ENCODE measurements at regions not wholly inside any gene's neighbourhood (a gene's known extent, or its start where the extent isn't known, plus 50 kb on each side); places are given as distances from the start of the nearest gene placed in this dataset.
A peak's percentile ranks its signal among the peaks of the same experiment; 100 is the strongest.

- TF ChIP-seq BACH2 (CRISPR knock-in tag; IDR thresholded peaks at IDR 0.05; ENCODE audit: borderline replicate concordance), result no peak
- TF ChIP-seq ESRRG (CRISPR knock-in tag; IDR thresholded peaks at IDR 0.05), result no peak
- no peak for TF ChIP-seq CSDC2 (CRISPR knock-in tag; IDR thresholded peaks at IDR 0.05)
- TF ChIP-seq SNAI2 (CRISPR knock-in tag; IDR thresholded peaks at IDR 0.05), result no peak
- no peak for TF ChIP-seq ZNF8 (CRISPR knock-in tag; IDR thresholded peaks at IDR 0.05)
- TF ChIP-seq ZC3H10 (CRISPR knock-in tag; IDR thresholded peaks at IDR 0.05), result no peak
- no peak for TF ChIP-seq ISL1 (CRISPR knock-in tag; IDR thresholded peaks at IDR 0.05)
- TF ChIP-seq ZNF70 (CRISPR knock-in tag; IDR thresholded peaks at IDR 0.05), result no peak
- no peak for TF ChIP-seq TCF4 (CRISPR knock-in tag; IDR thresholded peaks at IDR 0.05; ENCODE audit: borderline replicate concordance)
- no peak for ATAC-seq
These were observed 121.6 kb upstream of the LYZL2 start for GRCh38 chr10:30750971-30751677.

- TF ChIP-seq ZC3H10 (CRISPR knock-in tag; IDR thresholded peaks at IDR 0.05) (no peak), ZNF8 (CRISPR knock-in tag; IDR thresholded peaks at IDR 0.05) (no peak)
- no peak for ATAC-seq
These were observed 119.8 kb upstream of the LYZL2 start for GRCh38 chr10:30749385-30749784.

GRCh38 chr10:30748152-30748973 is 118.8 kb upstream of the LYZL2 start:
- TF ChIP-seq RARB (CRISPR knock-in tag; IDR thresholded peaks at IDR 0.05) (no peak), OSR1 (CRISPR knock-in tag; IDR thresholded peaks at IDR 0.05) (no peak), CREB5 (CRISPR knock-in tag; IDR thresholded peaks at IDR 0.05; ENCODE audit: low read depth) (no peak), ESRRG (CRISPR knock-in tag; IDR thresholded peaks at IDR 0.05) (no peak), ZFP30 (CRISPR knock-in tag; IDR thresholded peaks at IDR 0.05) (no peak), ZNF8 (CRISPR knock-in tag; IDR thresholded peaks at IDR 0.05) (no peak), TOX (CRISPR knock-in tag; IDR thresholded peaks at IDR 0.05; ENCODE audit: borderline replicate concordance) (no peak), TSHZ2 (CRISPR knock-in tag; IDR thresholded peaks at IDR 0.05) (no peak), SNAI2 (CRISPR knock-in tag; IDR thresholded peaks at IDR 0.05) (no peak)
- ATAC-seq, result no peak

- ATAC-seq, result peak; percentile 82
- TF ChIP-seq ISL1 (CRISPR knock-in tag; IDR thresholded peaks at IDR 0.05) (no peak), ESRRG (CRISPR knock-in tag; IDR thresholded peaks at IDR 0.05) (no peak), CREB5 (CRISPR knock-in tag; IDR thresholded peaks at IDR 0.05; ENCODE audit: low read depth) (no peak), BACH2 (CRISPR knock-in tag; IDR thresholded peaks at IDR 0.05; ENCODE audit: borderline replicate concordance) (no peak), PATZ1 (CRISPR knock-in tag; IDR thresholded peaks at IDR 0.05; ENCODE audit: borderline replicate concordance) (no peak), CSDC2 (CRISPR knock-in tag; IDR thresholded peaks at IDR 0.05) (no peak)
These were observed 118.1 kb upstream of the LYZL2 start for GRCh38 chr10:30747633-30748032.

GRCh38 chr10:30745953-30746352 is 116.4 kb upstream of the LYZL2 start:
- no peak for ATAC-seq
- TF ChIP-seq POU6F1 (CRISPR knock-in tag; IDR thresholded peaks at IDR 0.05; ENCODE audit: borderline replicate concordance, low read depth) (no peak), ZNF70 (CRISPR knock-in tag; IDR thresholded peaks at IDR 0.05) (no peak), CREB5 (CRISPR knock-in tag; IDR thresholded peaks at IDR 0.05; ENCODE audit: low read depth) (no peak), ZFP3 (CRISPR knock-in tag; IDR thresholded peaks at IDR 0.05) (no peak), BACH2 (CRISPR knock-in tag; IDR thresholded peaks at IDR 0.05; ENCODE audit: borderline replicate concordance) (no peak), RARB (CRISPR knock-in tag; IDR thresholded peaks at IDR 0.05) (no peak), PPARA (CRISPR knock-in tag; IDR thresholded peaks at IDR 0.05; ENCODE audit: borderline replicate concordance) (no peak), CSRNP3 (CRISPR knock-in tag; IDR thresholded peaks at IDR 0.05) (no peak)

All from SK-N-SH treated with all-trans-retinoic acid at 6 μM for 48 hours (cell line).